A673 (cell line): ENCODE measurements at regions not wholly inside any gene's neighbourhood (a gene's known extent, or its start where the extent isn't known, plus 50 kb on each side); places are given as distances from the start of the nearest gene placed in this dataset.

Experiments
- BruUV-seq: library from RNA; stranded (reverse); fragments of 400-500 nt; replicated peaks from 2 replicates; lab custom pipeline; 2021; lab: Mats Ljungman, UMichigan
- CTCF ChIA-PET: fragments of 300-600 bp; sonication (Branson Sonifier 250); formaldehyde crosslinking; loops from one replicate; lab custom pipeline; 2022; ENCODE audit warnings: antibody characterized with exemption; lab: Charles Lee
- POLR2A ChIA-PET: fragments of 300-600 bp; sonication (Branson Sonifier 250); formaldehyde crosslinking; loops from one replicate; lab custom pipeline; 2022; ENCODE audit warnings: antibody characterized with exemption; ENCODE audit not compliant: low non-redundant PET; lab: Charles Lee
- DNase-seq: peaks from one replicate; pipeline ENCODE4 v3.0.0-alpha.2; 2015; ENCODE audit warnings: low spot score
- H3K27ac ChIP-seq: fragments of 200-600 bp; sonication (generic); 2 replicates; pipeline ENCODE4 v1.5.1; 2016; ENCODE audit warnings: mixed run types, low read depth, mild to moderate bottlenecking, mixed read lengths, antibody characterized with exemption, low read length; ENCODE audit not compliant: poor library complexity, severe bottlenecking
- H3K27me3 ChIP-seq: fragments of 200-600 bp; sonication (generic); replicated peaks from 2 replicates; pipeline ENCODE4 v1.6.1; 2017; ENCODE audit warnings: mixed run types, low read depth, mild to moderate bottlenecking, mixed read lengths, antibody characterized with exemption, low read length; ENCODE audit not compliant: insufficient read depth, poor library complexity
- H3K36me3 ChIP-seq: fragments of 200-600 bp; sonication (generic); 2 replicates; pipeline ENCODE4 v1.6.1; 2016; ENCODE audit warnings: mixed run types, mild to moderate bottlenecking, mixed read lengths, antibody characterized with exemption, low read length; ENCODE audit not compliant: insufficient read depth, poor library complexity, severe bottlenecking
- H3K4me1 ChIP-seq: fragments of 200-600 bp; sonication (generic); 2 replicates; pipeline ENCODE4 v1.6.1; 2017; ENCODE audit warnings: mixed run types, mild to moderate bottlenecking, mixed read lengths, antibody characterized with exemption, low read length; ENCODE audit not compliant: insufficient read depth, poor library complexity, severe bottlenecking
- H3K4me3 ChIP-seq: fragments of 200-600 bp; sonication (generic); 2 replicates; pipeline ENCODE4 v1.5.1; 2016; ENCODE audit warnings: low read depth, mixed run types, mild to moderate bottlenecking, mixed read lengths, low read length; ENCODE audit not compliant: poor library complexity, severe bottlenecking
- H3K9me3 ChIP-seq: fragments of 200-600 bp; sonication (generic); 2 replicates; pipeline ENCODE4 v1.6.1; 2016; ENCODE audit warnings: mixed run types, low read depth, mild to moderate bottlenecking, mixed read lengths, antibody characterized with exemption, low read length; ENCODE audit not compliant: poor library complexity, severe bottlenecking
- CTCF ChIP-seq: fragments of 300-800, 200-600 bp; sonication (generic); conservative IDR thresholded peaks from 2 replicates; pipeline ENCODE4 v1.5.1; 2017; ENCODE audit warnings: low read depth, mild to moderate bottlenecking, antibody characterized with exemption, low read length, moderate library complexity, mixed read lengths
- EZH2 ChIP-seq: fragments of 200-600 bp; sonication (generic); IDR thresholded peaks from 2 replicates; pipeline ENCODE4 v1.6.1; 2017; ENCODE audit warnings: borderline replicate concordance, low read depth, mild to moderate bottlenecking, mixed read lengths, antibody characterized with exemption, low read length; ENCODE audit not compliant: poor library complexity, severe bottlenecking
- intact Hi-C: fragments of 100-400 bp; cut with micrococcal nuclease; formaldehyde crosslinking; loops from one replicate; pipeline ENCODE4 v1.10.0; 2022; ENCODE audit not compliant: unreplicated experiment

GRCh38 chrX:134074151-134074550 is 88.8 kb upstream of the GPC3 start:
- TF ChIP-seq EZH2 (no peak), CTCF (no peak)
- DNase-seq = no peak
- no TSS peak for BruUV-seq
- H3K27me3 ChIP-seq = no peaks in the 10 kb centered on the region
- no peak overlapping the region for H3K4me3 ChIP-seq
- no peaks in the 10 kb centered on the region for H3K36me3 ChIP-seq
- ChIA-PET POLR2A (no interaction called here), CTCF (no interaction called here)
- no peak overlapping the region for H3K27ac ChIP-seq
- intact Hi-C loops = no loop called here
- H3K4me1 ChIP-seq = no peaks in the 10 kb centered on the region
- no peaks in the 10 kb centered on the region for H3K9me3 ChIP-seq

GRCh38 chrX:134075894-134076718 is 90.7 kb upstream of the GPC3 start:
- no peak overlapping the region for H3K4me3 ChIP-seq
- TF ChIP-seq CTCF (no peak), EZH2 (no peak)
- H3K4me1 ChIP-seq = no peaks in the 10 kb centered on the region
- no peak overlapping the region for H3K27ac ChIP-seq
- H3K27me3 ChIP-seq = no peaks in the 10 kb centered on the region
- no peak for DNase-seq
- H3K9me3 ChIP-seq = no peaks in the 10 kb centered on the region
- POLR2A ChIA-PET = no interaction called here
- H3K36me3 ChIP-seq = no peaks in the 10 kb centered on the region
- intact Hi-C loops = no loop called here
- BruUV-seq = no TSS peak
- CTCF ChIA-PET = no interaction called here

- ChIA-PET POLR2A (no interaction called here), CTCF (no interaction called here)
- no peak overlapping the region for H3K27ac ChIP-seq
- intact Hi-C loops = no loop called here
- H3K4me3 ChIP-seq = no peak overlapping the region
- no peaks in the 10 kb centered on the region for H3K27me3 ChIP-seq
- H3K9me3 ChIP-seq = no peaks in the 10 kb centered on the region
- no peaks in the 10 kb centered on the region for H3K4me1 ChIP-seq
- TF ChIP-seq CTCF (no peak), EZH2 (no peak)
- no TSS peak for BruUV-seq
- H3K36me3 ChIP-seq = no peaks in the 10 kb centered on the region
- no peak for DNase-seq
These were observed 110.0 kb upstream of the GPC3 start for GRCh38 chrX:134095366-134095765.
